GM13976 (cell line): ENCODE measurements at regions not wholly inside any gene's neighbourhood (a gene's known extent, or its start where the extent isn't known, plus 50 kb on each side); places are given as distances from the start of the nearest gene placed in this dataset.
A peak's percentile ranks its signal among the peaks of the same experiment; 100 is the strongest.

Source experiments
- DNase-seq: peaks from one replicate; pipeline ENCODE4 v3.0.0; 2012; ENCODE audit warnings: low spot score
- in situ Hi-C: fragments of 300-500 bp; cut with MboI; formaldehyde crosslinking; loops from one replicate; pipeline ENCODE4 v1.12.0; 2022; ENCODE audit warnings: low sequenced_read_pairs, mixed read lengths, inconsistent platforms; ENCODE audit not compliant: unreplicated experiment
- TF ChIP-seq, protein P1 (sequence below): IDR thresholded peaks from 2 replicates; pipeline ENCODE4 v1.5.1; 2012; ENCODE audit warnings: borderline replicate concordance, mild to moderate bottlenecking; ENCODE audit not compliant: insufficient read depth; ENCODE audit errors: extremely low read depth, missing control alignments, control extremely low read depth

- TF ChIP-seq, protein P1, sequence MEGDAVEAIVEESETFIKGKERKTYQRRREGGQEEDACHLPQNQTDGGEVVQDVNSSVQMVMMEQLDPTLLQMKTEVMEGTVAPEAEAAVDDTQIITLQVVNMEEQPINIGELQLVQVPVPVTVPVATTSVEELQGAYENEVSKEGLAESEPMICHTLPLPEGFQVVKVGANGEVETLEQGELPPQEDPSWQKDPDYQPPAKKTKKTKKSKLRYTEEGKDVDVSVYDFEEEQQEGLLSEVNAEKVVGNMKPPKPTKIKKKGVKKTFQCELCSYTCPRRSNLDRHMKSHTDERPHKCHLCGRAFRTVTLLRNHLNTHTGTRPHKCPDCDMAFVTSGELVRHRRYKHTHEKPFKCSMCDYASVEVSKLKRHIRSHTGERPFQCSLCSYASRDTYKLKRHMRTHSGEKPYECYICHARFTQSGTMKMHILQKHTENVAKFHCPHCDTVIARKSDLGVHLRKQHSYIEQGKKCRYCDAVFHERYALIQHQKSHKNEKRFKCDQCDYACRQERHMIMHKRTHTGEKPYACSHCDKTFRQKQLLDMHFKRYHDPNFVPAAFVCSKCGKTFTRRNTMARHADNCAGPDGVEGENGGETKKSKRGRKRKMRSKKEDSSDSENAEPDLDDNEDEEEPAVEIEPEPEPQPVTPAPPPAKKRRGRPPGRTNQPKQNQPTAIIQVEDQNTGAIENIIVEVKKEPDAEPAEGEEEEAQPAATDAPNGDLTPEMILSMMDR: no peak
- DNase-seq: peak; percentile 69
- in situ Hi-C loops: no loop called here
These were observed 105.0 kb upstream of the PRB2 start for GRCh38 chr12:11500188-11500860.

GRCh38 chr12:11500861-11501230, 105.5 kb upstream of the PRB2 start:
- in situ Hi-C loops: no loop called here
- DNase-seq: no peak
- TF ChIP-seq, protein P1: no peak

DNA sequence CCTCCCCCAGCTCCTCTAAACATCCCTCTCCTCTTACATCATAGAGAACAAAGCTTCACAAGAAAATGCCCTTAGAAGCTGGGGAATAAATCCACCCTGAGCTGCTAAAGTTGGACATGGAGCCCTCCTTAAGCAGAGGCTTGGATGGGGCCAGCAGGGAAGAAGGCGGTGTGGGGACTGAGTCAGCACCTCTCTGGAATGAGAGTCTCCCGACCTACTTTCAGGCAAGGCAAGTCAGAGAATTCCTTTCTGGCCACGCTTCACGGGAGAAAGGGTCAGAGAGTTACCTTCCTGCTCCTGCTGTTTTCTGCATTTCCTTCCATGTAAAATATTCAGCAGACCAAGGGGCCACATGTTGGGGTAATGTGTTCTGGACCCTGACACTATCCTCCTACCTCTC, 113.3 kb upstream of the PRB2 start:
- no peak for DNase-seq
- in situ Hi-C loops: no loop called here
- TF ChIP-seq, protein P1: no peak

- TF ChIP-seq, protein P1: no peak
- no peak for DNase-seq
- in situ Hi-C loops: no loop called here
These were observed 114.0 kb upstream of the PRB2 start for GRCh38 chr12:11509326-11509725.

DNA sequence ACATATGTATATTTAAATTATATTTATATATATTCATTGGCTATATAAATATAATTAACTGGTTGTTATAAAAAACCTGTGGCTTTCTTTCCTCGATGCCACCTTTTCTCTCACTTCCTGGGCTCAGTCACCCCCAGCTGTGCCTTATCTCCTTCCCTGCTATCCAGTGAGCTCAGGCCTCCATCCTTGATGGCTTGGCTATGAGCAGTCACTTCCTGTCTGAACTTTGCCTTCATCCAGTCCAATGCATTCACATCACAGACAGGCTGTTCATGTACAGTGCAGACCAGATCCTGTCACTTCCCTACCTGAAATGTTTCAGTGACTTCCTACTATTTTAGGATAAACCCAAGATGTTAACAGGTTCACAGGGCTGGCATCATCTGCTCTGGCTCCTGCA, 115.3 kb upstream of the PRB2 start:
- DNase-seq: no peak
- in situ Hi-C loops: no loop called here
- TF ChIP-seq, protein P1: no peak

GRCh38 chr12:11513288-11513687, 117.9 kb upstream of the PRB2 start:
- DNase-seq: no peak
- in situ Hi-C loops: no loop called here
- TF ChIP-seq, protein P1: no peak
